IMR-90 (cell line): ENCODE measurements at regions not wholly inside any gene's neighbourhood (a gene's known extent, or its start where the extent isn't known, plus 50 kb on each side); places are given as distances from the start of the nearest gene placed in this dataset.

Experiments used
- ATAC-seq: fragments of 200-7000 bp; cut with Tn5 transposase; 2 replicates; pipeline ENCODE4 v1.9.1; 2020; ENCODE audit warnings: low read depth, mild to moderate bottlenecking, moderate library complexity
- BruUV-seq: library from RNA; stranded (reverse); fragments of 400-500 nt; replicated peaks from 2 replicates; lab custom pipeline; 2021; lab: Mats Ljungman, UMichigan
- CTCF ChIA-PET: fragments of 300-600 bp; formaldehyde crosslinking; extraction: SDS; loops from one replicate; lab custom pipeline; 2021; ENCODE audit warnings: antibody characterized with exemption; lab: Yijun Ruan, JAX
- POLR2A ChIA-PET: fragments of 300-600 bp; sonication (Branson Sonifier 250); formaldehyde crosslinking; loops from one replicate; lab custom pipeline; 2022; ENCODE audit warnings: antibody characterized with exemption; ENCODE audit not compliant: unreplicated experiment; lab: Charles Lee
- DNase-seq: peaks from one replicate; pipeline ENCODE4 v3.0.0; 2013
- H2AFZ ChIP-seq: replicated peaks from 2 replicates; pipeline ENCODE3; 2013; ENCODE audit warnings: low read length, mild to moderate bottlenecking; ENCODE audit not compliant: poor library complexity
- H2AK5ac ChIP-seq: 2 replicates; pipeline ENCODE4 v1.6.1; 2013; ENCODE audit warnings: low read depth, low read length, inconsistent platforms
- H2AK9ac ChIP-seq: replicated peaks from 2 replicates; pipeline ENCODE3; 2013; ENCODE audit warnings: mild to moderate bottlenecking, low read depth, low read length, moderate library complexity; ENCODE audit not compliant: poor library complexity
- H2BK120ac ChIP-seq: 2 replicates; pipeline ENCODE4 v1.6.1; 2013; ENCODE audit warnings: low read depth, low read length, inconsistent platforms
- H2BK15ac ChIP-seq: 3 replicates; pipeline ENCODE4 v1.6.1; 2013; ENCODE audit warnings: low read depth, low read length, inconsistent platforms
- H2BK20ac ChIP-seq: 2 replicates; pipeline ENCODE4 v1.6.1; 2013; ENCODE audit warnings: low read depth, mild to moderate bottlenecking, inconsistent platforms, low read length, moderate library complexity
- H2BK5ac ChIP-seq: 2 replicates; pipeline ENCODE4 v1.6.1; 2013; ENCODE audit warnings: mild to moderate bottlenecking, low read depth, low read length, inconsistent platforms; ENCODE audit not compliant: poor library complexity, severe bottlenecking
- H3K14ac ChIP-seq: replicated peaks from 2 replicates; pipeline ENCODE4 v1.6.1; 2013; ENCODE audit warnings: low read depth, low read length, inconsistent platforms
- H3K18ac ChIP-seq: 2 replicates; pipeline ENCODE4 v1.6.1; 2013; ENCODE audit warnings: low read depth, low read length, control low read depth
- H3K23ac ChIP-seq: 2 replicates; pipeline ENCODE4 v1.6.1; 2013; ENCODE audit warnings: low read depth, low read length, inconsistent platforms
- H3K27ac ChIP-seq: 2 replicates; pipeline ENCODE4 v1.5.1; 2013; ENCODE audit warnings: mild to moderate bottlenecking, control low read depth, low read length; ENCODE audit not compliant: insufficient read depth
- H3K27me3 ChIP-seq: 2 replicates; pipeline ENCODE4 v1.6.1; 2013; ENCODE audit warnings: low read length; ENCODE audit not compliant: control insufficient read depth, insufficient read depth
- H3K36me3 ChIP-seq: 2 replicates; pipeline ENCODE4 v1.6.1; 2013; ENCODE audit warnings: low read length, mixed read lengths; ENCODE audit not compliant: control insufficient read depth, insufficient read depth
- H3K4ac ChIP-seq: 2 replicates; pipeline ENCODE4 v1.6.1; 2013; ENCODE audit warnings: low read depth, low read length, inconsistent platforms
- H3K4me1 ChIP-seq: 2 replicates; pipeline ENCODE4 v1.6.1; 2013; ENCODE audit warnings: low read length, mixed read lengths; ENCODE audit not compliant: control insufficient read depth, insufficient read depth
- H3K4me2 ChIP-seq: 2 replicates; pipeline ENCODE4 v1.6.1; 2013; ENCODE audit warnings: low read depth, mild to moderate bottlenecking, control low read depth, low read length, moderate library complexity
- H3K4me3 ChIP-seq: 2 replicates; pipeline ENCODE4 v1.5.1; 2013; ENCODE audit warnings: low read depth, mild to moderate bottlenecking, control low read depth, low read length, moderate library complexity; ENCODE audit not compliant: insufficient read depth
- H3K56ac ChIP-seq: 2 replicates; pipeline ENCODE4 v1.6.1; 2013; ENCODE audit warnings: low read length, inconsistent platforms; ENCODE audit not compliant: insufficient read depth; ENCODE audit errors: extremely low read depth
- H3K79me1 ChIP-seq, 2 experiments: 2 replicates each; pipeline ENCODE4 v1.6.1; 2013; ENCODE audit warnings: low read length in 2 of 2, inconsistent platforms in 1 of 2, low read depth in 1 of 2
- H3K9ac ChIP-seq: 2 replicates; pipeline ENCODE4 v1.6.1; 2013; ENCODE audit warnings: low read depth, low read length, control low read depth
- H3K9me1 ChIP-seq: 2 replicates; pipeline ENCODE4 v1.6.1; 2013; ENCODE audit warnings: low read length, inconsistent platforms; ENCODE audit not compliant: insufficient read depth
- H3K9me3 ChIP-seq: 2 replicates; pipeline ENCODE4 v1.6.1; 2013; ENCODE audit warnings: low read length; ENCODE audit not compliant: control insufficient read depth, insufficient read depth
- H4K20me1 ChIP-seq: 2 replicates; pipeline ENCODE4 v1.6.1; 2013; ENCODE audit warnings: low read length, inconsistent platforms; ENCODE audit not compliant: insufficient read depth
- H4K5ac ChIP-seq: 2 replicates; pipeline ENCODE4 v1.6.1; 2013; ENCODE audit warnings: mild to moderate bottlenecking, low read depth, low read length, control low read depth
- H4K8ac ChIP-seq, 2 experiments: 2 replicates each; pipeline ENCODE4 v1.6.1; 2013; ENCODE audit warnings: low read depth in 2 of 2, low read length in 2 of 2, control low read depth in 1 of 2, inconsistent platforms in 1 of 2
- H4K91ac ChIP-seq: 2 replicates; pipeline ENCODE4 v1.6.1; 2013; ENCODE audit warnings: low read depth, low read length, inconsistent platforms; ENCODE audit not compliant: insufficient read depth
- CTCF ChIP-seq: conservative IDR thresholded peaks from 2 replicates; pipeline ENCODE4 v1.5.1; 2012; ENCODE audit warnings: mild to moderate bottlenecking, low read depth, low read length, improper control_type of control experiment
- POLR2A ChIP-seq: IDR thresholded peaks from 2 replicates; pipeline ENCODE4 v1.6.1; 2012; ENCODE audit warnings: mild to moderate bottlenecking, low read depth, low read length
- WGBS, 2 experiments: methylation state at CpG; one replicate each; pipeline versions ENCODE4 v1.1.5 to v1.1.7; 2013; ENCODE audit warnings: missing lambda C conversion rate in 2 of 2; ENCODE audit not compliant: insufficient read length in 1 of 2; ENCODE audit errors: extremely low coverage in 2 of 2; 5-methylcytosine and 5-hydroxymethylcytosine counted together
- dilution Hi-C: fragments of 300-500 bp; cut with HindIII; formaldehyde crosslinking; loops from one replicate; pipeline ENCODE4 v1.14.3; 2018; ENCODE audit warnings: low sequenced_read_pairs; ENCODE audit not compliant: unreplicated experiment
- in situ Hi-C: fragments of 300-500 bp; cut with MboI; formaldehyde crosslinking; loops from 3 replicates; pipeline ENCODE4 v1.14.3; 2019; ENCODE audit warnings: low sequenced_read_pairs, inconsistent platforms, mixed read lengths
- intact Hi-C: fragments of 100-400 bp; cut with micrococcal nuclease; formaldehyde crosslinking; loops from 2 replicates; pipeline ENCODE4 v1.10.0; 2022
- TF ChIP-seq, protein P1 (sequence below): fragments of 150-350 bp; IDR thresholded peaks from 2 replicates; pipeline ENCODE4 v1.6.1; 2016; ENCODE audit warnings: low read depth, mild to moderate bottlenecking, low read length, moderate library complexity, borderline replicate concordance

GRCh38 chr2:67948506-67948905 is 114.3 kb downstream of the C1D start:
- CTCF ChIA-PET = no interaction called here

More at GRCh38 chr2:67948506-67948905, 114.3 kb downstream of the C1D start:
- Histone ChIP-seq H3K9me1 (no peaks in the 10 kb centered on the region), H3K4ac (no peak overlapping the region), H2AK9ac (no peak overlapping the region), H3K36me3 (no peaks in the 10 kb centered on the region), H4K5ac (no peak overlapping the region), H2BK20ac (no peak overlapping the region), H3K27ac (no peak overlapping the region), H3K9ac (no peak overlapping the region), H3K4me2 (no peak overlapping the region), H2BK15ac (no peak overlapping the region), H3K4me3 (no peak overlapping the region), H3K23ac (no peak overlapping the region), H4K20me1 (no peaks in the 10 kb centered on the region), H3K14ac (no peak overlapping the region), H4K8ac (no peak overlapping the region), H3K27me3 (peaks cover 3% of the 10 kb centered on the region), H3K9me3 (no peaks in the 10 kb centered on the region), H2AFZ (no peak overlapping the region), H4K91ac (no peak overlapping the region), H2AK5ac (no peak overlapping the region), H3K18ac (no peak overlapping the region), H3K56ac (no peak overlapping the region), H3K4me1 (no peaks in the 10 kb centered on the region), H3K79me1 (no peaks in the 10 kb centered on the region), H2BK120ac (no peak overlapping the region), H2BK5ac (no peak overlapping the region)
- WGBS, 2 experiments = 75% methylated on average over 2 of the region's 4 CpGs; no CpG with 5 or more reads in 1 of the 2 experiments
- in situ Hi-C loops (no loop called here), intact Hi-C loops (no loop called here), dilution Hi-C loops (no loop called here)
- no TSS peak for BruUV-seq
- ATAC-seq (no peak), DNase-seq (no peak)
- TF ChIP-seq POLR2A (no peak), CTCF (no peak)
- TF ChIP-seq, protein P1, sequence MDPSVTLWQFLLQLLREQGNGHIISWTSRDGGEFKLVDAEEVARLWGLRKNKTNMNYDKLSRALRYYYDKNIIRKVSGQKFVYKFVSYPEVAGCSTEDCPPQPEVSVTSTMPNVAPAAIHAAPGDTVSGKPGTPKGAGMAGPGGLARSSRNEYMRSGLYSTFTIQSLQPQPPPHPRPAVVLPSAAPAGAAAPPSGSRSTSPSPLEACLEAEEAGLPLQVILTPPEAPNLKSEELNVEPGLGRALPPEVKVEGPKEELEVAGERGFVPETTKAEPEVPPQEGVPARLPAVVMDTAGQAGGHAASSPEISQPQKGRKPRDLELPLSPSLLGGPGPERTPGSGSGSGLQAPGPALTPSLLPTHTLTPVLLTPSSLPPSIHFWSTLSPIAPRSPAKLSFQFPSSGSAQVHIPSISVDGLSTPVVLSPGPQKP = no peak
- POLR2A ChIA-PET = no interaction called here
